ENCODE measurements at regions not wholly inside any gene's neighbourhood (a gene's known extent, or its start where the extent isn't known, plus 50 kb on each side); places are given as distances from the start of the nearest gene placed in this dataset.
A peak's percentile ranks its signal among the peaks of the same experiment; 100 is the strongest.

DNA sequence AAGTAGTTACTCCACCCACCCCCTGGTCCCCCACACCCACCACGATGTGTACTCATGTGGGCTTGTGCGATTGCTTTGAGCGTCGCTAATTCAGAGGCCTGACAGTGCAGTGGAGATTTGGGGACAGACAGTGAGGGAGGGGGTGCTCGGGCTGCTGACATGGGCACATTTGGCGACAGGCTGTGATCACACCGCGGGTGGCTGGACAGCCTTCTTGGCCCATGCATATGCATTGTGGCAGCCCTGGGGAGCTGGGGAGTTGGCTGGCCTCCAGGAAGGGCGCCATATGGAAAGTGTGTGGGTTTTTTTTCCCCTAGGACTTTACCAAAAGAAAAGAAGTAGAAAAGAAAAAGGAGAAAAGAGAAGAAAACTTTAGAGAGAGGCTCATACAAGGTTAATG, 275.5 kb upstream of the N4BP1 start:
- DNase-seq: no peak

DNA sequence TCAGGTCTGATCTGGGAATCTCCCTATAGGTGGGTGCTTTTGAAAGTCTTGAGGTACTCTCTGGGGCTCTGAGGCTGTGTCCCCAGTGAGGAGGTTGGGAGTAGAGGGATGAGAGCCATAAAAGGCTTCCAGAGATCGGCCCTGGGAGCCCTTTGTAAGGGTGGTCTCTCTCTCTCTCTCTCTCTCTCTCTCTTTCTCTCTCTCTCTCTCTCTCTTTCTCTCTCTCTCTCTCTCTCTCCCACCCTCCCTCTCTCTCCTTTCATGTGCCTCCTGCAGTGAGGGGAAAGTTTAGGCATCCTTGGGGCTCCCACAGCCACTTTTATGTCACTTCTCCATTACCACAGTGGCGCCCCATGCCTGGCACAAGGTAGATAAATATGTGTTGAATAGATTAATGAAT, 271.3 kb upstream of the N4BP1 start:
- DNase-seq: no peak

DNA sequence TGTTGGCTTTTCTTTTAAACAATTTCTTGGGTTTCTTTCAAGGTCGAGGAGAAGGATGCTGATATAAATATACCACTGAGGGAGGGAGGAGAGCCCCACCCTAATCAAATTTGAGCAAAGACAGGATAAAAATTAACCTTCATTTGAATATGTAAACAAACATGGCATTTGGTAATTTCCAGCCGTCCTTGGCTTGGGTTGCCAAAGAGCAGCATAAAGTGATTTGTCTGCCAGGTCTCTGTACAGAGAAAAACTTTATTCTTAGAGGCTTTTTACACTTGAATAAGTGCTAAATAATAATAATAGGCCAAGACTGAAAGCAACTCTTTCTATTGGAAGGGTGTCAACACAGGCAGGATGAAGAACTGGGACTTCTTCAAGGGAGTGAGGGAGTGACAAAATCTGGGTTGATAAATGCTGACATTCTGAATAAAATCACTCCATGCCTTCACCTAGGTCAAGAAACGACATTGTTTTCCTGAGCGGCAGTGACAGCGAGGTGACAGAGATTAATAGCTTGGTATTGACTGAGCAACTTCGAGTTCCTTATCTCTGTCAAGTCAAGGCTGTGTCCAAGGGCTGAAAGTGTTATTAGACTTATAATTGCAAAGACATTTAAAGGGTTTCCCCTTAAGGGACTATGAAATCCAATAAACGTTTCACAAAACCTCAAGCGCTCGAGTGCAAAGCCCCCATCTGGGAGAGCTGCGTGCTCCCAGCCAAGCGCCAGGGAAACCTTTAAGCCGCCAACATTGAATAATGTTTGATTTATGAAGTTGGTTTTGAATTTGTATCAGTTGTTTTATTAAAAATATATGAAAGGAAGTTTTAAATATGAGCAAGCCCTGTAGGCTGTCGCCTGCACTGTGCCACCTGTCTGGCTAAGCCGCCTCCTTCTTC, 269.5 kb upstream of the N4BP1 start:
- DNase-seq: no peak

DNA sequence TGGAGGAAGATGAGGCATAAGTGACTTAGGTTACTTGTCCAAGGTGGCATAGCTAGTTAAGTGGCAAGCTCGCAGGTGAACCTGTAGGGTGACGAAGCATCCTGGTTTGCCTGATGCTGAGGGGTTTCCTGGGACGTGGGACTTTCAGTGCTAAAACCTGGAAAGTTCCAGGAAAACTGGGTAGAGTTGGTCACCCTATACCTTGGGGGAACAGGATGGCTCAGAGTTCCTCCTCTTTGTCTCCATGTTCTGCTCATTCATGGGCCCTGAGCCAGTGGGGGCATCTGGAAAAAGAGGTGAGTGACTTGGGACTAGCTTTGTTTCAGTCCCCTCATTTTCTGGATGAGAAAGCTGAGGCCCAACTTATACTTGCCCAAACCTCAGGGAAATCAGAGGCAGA, 268.0 kb upstream of the N4BP1 start:
- DNase-seq: no peak

DNA sequence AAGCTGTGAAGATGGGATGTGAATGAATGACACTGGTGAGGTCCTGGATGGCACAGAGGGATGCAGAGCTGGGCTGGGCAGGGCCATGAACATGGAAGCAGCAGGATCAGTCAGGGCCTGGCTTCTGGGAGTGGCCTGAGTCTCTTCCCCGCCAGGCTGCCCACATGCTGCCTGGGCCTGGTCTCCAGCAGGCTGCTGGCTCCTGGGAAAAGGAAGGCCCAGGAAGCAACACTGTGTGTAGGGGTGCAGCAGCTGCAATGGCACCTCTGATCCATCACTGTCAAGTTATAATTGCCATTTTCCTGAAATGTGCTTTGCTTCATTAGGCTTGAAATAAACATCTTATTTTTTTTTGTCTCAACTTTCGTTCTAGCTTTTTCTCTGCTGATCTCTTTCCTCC, 260.2 kb upstream of the N4BP1 start:
- no peak for DNase-seq

DNA sequence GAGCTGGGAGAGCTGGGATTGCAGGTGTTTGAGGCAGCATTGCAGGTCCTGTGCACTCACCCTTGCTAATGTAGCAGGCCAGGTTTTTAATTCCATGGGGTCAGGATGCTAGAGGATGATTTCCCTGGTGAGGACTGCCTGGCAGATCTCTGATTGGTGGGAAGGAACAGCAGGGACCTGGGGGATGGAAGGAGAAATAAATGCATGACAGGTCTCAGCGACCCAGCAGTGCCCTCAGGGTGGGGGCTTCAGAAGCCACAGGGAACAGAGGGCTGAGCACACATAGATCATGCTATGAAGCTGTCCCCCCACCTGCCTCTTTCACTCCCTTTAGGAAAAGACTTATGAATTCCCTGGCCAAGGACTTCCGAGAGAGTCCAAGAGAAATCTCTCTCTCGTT, 255.5 kb upstream of the N4BP1 start:
- DNase-seq: no peak

DNA sequence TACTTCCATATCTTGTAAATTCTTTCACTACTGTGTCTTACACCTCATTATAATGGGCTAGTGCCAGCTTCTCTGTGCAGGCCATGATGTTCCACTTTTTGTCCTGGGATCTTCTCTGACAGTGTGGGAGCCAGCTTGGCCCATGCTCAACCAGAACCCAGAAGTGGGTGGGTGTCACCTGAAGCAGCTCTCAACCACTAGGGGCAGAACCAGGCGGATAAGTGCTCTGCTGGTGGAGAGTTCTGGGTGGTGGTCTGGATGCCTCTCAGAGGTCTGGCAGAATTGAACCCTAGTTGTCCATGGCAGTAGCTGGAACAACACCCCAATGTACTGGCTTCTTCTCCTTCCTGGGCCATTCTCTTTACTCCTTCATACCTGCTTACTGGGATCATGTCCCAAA, 254.1 kb upstream of the N4BP1 start:
- no peak for DNase-seq

DNA sequence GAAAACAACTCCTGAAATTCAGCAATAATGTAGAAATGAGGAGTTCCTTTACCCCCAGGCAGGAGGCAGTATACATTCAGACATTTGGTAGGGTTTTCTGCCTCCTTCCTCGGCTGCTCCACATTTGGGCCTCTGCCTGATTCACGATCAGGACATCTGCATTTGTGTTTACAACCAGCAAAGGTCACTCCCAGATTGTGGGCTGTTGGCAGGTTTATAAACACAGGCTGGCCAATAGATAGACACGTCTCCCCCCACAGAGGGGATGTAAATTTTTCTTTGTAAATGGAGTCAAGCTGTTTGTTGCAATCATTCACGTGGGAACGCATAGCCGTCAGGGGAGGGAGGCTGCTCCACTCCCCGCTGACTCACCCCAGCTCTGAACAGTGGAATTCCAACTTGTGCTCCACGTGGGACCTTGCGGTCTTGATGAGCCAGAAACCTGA, 252.1 kb upstream of the N4BP1 start:
- DNase-seq: peak; percentile 86

DNA sequence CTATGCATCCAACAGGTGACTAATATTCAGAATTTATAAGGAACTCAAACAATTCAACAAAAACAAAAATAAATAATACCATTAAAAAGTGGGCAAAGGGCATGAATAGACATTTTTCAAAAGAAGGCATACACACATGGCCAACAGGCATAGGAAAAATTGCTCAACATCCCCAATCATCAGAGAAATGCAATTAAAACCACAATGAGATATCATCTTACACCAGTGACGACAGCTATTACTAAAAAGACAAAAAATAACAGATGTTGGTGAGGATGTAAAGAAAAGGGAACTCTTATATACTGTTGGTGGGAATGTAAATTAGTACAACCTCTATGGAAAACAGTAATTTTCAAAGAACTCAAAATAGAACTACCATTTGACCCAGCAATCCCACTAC, 250.4 kb upstream of the N4BP1 start:
- no peak for DNase-seq

DNA sequence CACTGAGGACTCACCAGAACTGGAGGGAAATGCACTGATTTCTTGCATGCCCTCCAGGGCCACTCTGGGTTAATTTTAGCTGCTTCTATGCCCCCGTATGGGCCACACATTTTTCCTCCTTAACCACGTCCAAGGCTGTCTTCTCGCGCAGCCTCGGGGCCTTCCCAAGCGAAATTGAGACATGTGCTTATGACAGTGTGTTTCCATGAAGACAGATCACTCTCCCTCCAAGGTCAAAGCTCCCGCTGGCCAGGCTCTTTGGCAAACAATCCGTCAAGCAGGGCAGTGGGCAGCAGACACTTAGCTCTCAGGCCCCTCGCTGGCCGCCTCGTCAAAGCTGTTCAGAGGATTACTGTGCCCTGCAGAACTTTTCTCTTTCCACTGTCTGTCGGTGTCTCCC, 243.0 kb upstream of the N4BP1 start:
- no peak for DNase-seq

DNA sequence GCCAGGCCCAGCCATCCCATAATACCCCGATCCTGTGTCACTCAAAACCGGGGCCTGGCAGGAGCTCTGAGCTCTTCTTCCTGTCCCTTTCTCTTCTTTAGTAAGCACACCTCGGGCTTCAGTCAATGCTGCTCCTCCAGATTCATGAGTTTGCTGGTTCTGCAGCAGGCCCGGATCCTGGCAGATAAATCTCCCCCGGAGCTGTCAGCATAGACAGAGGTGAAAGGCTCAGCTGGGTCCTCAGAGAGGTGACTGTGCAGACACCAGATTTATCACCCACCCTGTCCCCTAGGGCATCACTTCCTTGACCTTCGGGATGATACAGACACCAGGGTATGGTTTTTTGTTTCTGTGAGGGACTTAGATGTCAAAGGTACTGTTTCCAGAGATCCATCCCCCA, 242.5 kb upstream of the N4BP1 start:
- no peak for DNase-seq

DNA sequence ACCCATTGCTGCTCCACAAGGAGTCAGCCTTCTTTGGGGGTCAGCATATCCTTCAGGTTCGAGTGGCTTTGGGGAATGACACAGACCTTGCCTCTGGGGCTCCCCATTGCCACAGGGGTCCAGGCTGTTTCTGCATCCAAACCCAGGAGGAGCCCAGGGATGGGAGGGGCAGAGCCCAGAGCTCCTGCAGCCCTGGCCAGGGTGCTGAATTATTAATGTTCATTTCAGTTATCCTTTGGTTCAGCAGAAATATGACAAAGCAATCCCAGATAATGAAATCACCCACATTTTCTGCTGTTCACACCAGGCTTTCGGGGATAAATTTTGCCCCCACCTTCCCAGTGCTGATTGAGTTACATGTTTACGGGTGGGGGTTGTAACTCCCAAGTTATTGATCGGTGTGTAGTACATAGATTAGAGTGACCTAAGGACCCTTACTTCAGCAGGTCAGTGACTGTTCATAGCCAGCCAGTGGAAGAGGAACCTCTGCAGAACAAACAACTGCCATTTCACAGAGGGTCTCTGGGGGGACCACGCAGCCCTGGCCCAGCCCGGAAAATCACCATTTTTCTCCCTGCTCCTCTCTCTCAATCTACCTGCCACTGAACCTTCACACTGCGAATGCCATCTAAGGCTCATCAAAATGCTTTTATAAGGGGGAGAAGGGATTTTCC, 240.3 kb upstream of the N4BP1 start:
- DNase-seq: no peak

DNA sequence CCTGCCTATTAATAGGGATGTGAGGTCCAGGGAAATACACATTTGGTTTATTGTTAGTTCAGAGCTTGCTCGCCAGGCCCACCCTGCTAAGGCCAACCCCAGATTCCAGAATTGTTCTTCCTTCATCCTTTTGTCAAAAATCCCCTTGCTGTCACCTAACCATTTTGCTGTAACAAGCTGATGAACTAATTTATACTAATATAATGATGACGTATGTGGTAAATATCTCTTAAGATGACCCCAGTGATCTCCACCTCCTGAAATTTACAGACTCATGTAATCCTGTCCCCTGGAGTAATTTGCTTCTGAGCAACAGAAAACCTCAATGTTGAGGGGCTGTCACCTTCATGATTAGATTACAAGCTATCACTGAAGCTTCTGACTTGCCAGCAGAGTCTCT, 236.3 kb upstream of the N4BP1 start:
- no peak for DNase-seq

DNA sequence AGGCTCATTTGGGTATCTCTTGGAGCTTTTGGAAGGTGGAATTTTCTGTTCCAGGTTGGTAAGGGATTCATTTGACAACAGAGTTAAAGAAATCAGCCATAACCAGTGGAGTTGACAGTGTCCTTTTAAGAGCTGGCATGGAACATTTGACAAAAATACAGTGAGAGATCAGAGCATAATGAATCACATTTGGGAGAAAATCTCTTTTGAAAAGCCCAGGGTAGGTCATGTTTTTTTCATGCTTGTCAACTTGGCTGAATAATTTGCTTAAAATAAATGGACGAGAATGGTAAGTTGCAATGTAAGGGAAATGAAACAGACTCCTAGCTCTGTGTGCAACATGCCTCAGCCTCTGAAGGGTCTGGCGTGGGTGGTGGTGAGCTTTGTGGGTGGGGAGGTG, 235.3 kb upstream of the N4BP1 start:
- DNase-seq: no peak

DNA sequence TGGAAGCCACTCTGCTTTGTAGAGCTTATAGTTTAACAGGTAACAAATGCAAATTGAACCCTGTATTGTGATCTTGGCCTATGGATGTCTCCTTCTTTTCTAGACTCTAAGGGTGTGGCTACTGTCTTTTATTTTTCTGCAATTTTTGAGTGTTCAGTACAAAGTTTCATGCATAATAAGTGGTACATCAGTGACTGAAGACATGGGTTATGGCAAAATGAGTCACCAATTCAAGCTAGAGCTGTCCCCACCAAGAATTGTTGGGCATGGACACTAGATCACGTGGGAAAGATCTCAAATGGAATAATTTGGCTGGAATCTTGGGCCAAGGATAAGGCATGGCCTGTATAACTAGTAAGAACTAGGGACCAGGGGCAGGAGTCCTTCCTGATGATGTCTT, 228.4 kb upstream of the N4BP1 start:
- DNase-seq: no peak

DNA sequence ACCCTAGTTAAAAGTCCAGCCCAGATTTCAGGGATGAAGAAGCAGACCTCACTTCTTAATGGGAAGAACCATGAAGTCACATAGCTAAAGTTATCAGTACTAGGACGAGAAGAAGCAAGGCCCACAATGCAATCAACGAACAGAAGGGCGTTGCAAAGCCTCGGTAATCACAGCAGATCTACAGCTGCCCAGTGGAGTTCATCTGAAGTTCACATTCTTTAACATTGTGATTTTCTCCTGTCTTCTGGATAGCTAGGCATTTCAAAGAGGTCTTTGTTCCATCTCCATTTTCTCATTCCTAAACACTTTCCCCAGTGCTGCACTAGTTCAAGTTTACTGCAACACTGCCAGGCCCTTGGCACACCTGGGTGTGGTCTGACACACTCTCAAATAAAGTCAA, 226.7 kb upstream of the N4BP1 start:
- no peak for DNase-seq

DNA sequence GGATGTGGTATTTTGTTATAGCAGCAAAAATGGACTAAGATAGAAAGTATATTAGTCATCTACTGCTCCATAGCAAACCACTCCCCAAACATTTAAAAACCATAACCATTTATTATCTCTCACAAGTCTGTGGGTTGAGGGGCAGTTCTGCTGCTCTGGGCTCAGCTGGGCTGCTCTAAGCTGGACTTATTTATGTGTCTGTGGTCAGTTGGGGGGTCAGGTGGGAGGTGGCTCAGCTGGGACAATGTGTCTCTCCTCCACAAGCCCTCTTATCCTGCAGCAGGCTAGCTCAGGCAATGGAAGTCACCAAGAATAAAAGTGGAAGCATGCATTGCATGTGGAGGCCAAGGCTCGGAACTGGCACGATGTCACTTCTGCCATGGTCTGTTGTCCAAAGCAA, 226.1 kb upstream of the N4BP1 start:
- DNase-seq: no peak

DNA sequence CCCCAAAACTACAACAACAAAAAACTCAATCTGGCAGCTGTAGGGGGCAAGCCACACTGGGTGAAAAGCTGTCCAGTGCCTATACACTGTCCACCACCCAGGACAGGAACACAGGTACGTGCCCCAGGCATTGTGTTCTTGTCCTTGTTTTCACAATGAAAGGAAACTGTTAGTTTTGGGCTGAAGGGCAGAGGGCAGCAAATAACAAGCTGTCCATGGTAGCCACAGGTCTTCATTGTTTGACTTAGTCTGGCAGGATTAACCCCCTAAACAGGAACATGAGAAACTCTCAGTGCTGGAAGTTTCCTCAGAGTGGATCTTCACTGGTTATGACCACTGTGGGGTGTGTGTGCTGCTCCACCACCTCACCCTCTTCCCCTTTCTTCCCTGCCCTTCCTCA, 224.6 kb upstream of the N4BP1 start:
- DNase-seq: no peak

DNA sequence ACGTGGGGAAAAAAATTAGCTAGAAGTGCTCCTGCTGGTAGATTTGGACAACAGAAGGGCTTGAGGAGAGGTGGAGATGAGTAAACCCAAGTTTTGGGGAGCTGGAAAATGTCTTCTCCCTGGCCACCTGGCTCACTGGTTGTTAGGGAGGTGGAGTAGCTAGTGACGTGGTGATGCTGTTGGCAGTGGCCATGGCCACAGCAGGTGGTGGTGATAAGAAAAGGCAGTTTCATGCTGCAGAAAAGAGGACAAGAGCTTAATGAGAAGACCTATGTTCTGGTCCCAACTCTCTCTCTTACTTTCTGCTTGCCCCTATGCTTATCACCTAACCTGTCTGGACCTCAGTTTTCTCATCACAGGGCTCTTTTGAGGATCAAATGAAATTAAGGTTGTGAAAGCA, 223.5 kb upstream of the N4BP1 start:
- DNase-seq: no peak

DNA sequence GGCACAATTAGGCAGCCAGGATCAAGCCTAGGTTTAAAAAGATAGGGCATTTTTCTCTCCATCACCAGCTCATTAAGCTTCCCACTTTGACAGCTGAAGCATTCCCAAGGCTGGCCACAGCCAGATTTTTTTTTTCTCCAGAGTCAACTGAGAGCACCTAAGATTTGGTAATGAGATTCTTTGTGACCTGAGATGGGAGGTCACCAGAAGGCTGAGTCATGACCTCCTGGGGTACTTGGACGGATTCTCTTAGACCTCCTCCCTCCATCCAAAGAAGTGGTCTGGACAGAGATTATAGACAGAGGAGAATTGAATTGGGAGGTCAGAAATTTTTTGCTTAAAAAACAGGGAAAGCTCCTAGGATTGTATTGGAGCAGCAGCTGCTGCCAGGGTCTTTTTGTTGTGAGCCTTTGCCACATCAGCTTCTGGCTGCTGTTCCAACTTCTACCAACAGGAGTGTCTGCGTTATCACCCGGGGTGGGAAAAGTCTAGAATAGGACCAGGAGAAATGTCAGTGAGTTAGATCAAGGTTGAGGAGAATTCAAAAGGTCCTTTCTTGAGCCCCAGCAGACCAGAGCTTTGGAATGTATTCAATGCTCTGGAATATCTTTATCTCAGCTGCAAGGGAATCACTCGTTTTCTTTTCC, 221.2 kb upstream of the N4BP1 start:
- DNase-seq: no peak

DNA sequence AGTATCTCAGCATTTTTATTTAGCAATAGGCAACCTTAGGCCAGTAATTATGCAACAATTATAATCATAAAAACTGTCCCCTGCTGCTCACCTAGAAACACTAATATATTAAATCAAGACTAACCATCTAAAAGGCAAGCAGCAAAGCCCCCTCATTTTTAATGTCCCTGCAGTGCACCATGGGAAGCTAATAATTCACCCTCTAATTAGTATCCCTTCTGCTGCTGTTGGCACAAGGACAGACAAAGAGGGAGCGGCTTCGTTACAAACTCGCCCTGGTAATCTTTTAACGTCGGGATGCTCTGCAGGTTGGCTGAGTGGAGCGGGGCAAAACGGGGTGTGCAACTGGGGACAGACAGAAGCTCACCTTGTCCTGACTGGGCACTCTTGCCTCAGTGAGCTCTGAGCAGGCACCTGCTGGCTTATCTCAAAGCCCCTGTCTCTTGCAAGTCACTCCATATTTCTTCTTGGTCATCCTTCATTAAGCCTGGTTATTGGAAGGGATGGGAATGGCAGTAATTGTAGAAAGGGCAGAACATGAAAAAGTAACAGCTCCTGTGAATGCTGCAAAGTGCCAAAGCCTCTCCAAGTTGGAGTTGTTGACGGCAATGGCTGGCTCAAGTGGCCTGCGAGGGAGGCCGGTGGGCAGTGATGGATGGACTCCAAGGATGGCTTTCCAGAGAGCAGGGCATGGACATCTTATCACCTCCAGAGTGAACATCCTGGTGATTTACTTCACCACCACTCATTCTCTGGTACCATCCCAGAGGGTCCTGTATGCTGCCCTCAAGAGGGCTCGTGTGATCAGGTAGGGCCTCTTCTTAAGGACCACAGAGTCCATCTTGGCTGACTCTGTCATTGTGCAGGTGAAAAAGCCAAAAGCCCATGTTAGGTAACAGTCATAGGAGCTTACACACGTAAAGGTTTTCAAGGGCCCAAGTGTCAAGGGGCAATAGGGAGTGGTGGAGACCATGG, 219.6 kb upstream of the N4BP1 start:
- no peak for DNase-seq

DNA sequence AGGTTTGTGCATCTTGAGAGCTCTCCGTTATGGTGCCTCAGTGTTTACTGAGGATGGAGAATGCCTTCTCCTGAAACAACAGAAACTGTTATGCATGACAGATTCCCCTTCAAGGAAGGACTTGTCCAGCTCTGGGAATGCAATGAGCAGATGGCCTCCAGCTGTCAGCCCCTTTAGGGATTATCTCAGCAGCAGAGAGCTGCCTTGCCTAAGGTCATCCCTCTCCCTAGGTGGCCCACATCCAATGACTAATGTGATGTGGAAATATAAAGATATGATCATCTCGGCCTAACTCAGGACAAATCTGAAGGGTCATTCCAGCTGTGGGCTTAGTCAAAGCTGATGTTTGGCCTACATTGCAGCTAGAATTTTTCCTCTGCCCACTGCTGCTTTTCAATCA, 214.3 kb upstream of the N4BP1 start:
- DNase-seq: no peak

DNA sequence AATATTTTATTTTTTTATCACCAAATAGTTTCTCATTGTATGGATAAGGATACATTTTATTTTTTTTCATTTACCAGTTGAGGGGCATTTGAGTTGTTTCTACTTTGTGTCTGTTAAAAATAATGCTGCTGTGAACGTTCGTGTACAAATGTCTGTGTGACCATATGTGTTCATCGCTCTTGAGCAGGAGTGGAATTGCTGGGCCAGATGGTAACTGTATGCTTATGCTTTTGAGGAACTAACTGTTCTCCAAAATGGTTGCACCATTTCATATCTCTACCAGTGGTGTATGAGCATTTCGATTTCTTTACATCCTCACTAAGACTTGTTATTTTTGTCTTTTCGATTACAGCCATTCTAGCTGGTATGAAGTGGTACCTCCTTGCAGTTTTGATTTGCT, 212.5 kb upstream of the N4BP1 start:
- DNase-seq: no peak
